HG03103 (cell line): ENCODE measurements at regions not wholly inside any gene's neighbourhood (a gene's known extent, or its start where the extent isn't known, plus 50 kb on each side); places are given as distances from the start of the nearest gene placed in this dataset.

Experiments
- ATAC-seq: cut with Tn5 transposase; IDR thresholded peaks from one replicate; pipeline ENCODE4 v1.9.1; 2021; ENCODE audit warnings: low read depth; ENCODE audit not compliant: unreplicated experiment

DNA sequence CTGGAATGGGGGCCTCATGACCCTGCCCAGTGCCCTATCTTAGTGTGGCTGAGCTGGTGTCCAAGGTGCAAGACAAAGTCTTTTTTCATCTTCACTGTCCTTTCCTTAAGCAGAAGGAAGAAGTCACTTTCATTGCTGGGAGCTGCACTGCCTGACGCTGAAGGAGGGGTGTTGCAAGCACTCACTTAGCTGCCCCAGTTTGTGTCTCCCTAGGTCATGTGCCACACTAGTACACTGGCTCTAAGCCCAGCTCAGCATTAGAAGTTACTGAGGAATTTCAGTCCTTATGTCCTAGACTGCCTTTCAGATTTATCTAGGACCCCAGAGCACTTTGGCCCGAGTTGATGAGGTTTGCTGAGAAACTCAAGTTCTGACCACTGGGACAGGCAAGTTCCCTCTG, 952.0 kb upstream of the USP15 start:
- no peak for ATAC-seq

DNA sequence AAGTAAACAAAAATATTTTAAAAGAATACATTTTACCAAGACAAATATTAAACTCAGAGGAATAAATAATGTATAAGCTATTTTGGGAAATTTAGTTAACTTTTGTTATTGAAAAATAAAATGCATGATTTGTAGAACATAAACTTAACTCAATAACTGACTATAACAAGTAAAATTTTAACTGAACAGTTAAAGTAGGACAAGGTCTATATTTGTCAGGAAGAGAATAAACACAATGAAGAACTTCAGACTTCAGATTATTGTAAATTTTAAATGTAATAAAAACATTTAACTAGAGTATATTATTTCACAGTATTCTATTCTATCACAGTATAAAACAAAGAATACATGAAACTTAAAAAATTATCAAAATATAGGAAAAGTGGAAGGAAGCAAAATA, 948.8 kb upstream of the USP15 start:
- ATAC-seq = no peak

DNA sequence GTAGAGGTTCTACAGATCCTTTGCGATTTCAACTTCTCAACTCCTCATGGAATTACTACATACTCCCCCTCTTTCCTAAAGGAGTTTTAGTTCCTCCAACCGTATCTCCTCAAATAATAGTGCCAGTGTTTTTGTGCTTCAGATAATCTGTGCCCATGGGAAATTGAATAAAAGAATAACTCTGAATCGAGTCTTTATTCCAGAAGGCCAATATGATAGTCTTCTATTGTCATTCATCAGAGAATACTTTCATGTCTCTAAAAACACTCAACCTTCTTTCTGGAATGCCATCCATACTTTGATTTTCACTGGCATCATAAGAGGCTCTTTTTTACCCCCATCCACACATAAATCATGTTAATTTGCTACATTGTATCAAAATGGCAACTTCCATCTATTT, 911.3 kb upstream of the USP15 start:
- ATAC-seq = no peak

DNA sequence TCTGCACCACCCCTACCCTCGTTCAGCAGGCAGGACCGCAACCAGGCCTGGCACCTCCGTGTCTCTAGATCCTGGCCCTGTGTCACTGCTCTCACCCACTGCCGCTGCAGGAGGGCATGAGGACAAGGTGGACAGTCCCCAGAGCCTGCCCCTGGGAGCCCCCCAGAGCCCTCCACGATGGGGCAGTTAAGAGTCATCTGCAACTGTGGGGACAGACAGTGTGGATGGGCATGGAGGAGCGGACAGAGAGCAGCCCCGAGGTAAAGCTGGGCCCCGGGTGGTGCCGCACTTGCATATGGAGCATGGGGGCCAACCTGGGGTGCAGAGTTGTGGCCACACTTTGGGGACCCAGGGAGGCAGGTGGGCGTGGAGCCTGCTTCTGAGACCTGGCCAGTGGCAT, 905.1 kb upstream of the USP15 start:
- ATAC-seq = no peak

DNA sequence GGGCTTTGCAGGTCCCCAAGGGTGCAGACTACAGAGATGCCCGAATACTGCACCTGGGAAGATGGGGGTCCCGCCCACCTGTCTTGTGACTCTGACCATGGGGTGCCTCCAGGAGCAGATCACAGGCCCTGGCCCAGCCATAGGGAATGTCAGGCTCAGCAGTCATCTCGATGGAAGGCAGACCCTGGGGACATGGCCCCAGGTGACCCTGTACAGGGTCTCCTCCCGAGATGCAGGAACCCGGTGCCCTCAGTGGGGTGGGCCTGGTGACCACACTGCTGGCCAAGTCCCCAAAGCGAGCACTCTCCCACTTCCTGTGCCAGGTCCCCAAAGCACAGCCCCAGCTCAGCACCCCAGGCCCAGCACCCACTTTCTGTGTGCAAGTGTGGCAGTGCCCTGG, 903.7 kb upstream of the USP15 start:
- no peak for ATAC-seq

DNA sequence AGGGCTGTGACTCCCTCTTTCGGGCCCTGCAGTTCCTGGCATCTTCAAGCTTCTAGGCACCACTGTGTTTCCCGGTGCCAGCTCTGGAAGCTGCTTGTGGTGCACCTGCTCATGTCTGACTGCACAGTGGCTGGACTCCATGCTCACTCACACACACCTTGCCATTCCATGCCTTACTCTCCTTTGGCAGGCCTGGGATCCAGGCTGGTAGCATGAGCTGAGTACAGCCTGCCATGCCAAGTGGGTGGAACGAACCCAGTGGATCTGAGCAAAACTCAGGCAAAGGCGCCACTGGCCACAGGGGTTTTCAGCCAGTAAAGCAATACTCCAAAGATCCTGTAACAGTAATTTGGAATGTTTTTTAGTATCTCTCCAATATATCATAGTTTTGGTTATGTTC, 902.7 kb upstream of the USP15 start:
- ATAC-seq = no peak

DNA sequence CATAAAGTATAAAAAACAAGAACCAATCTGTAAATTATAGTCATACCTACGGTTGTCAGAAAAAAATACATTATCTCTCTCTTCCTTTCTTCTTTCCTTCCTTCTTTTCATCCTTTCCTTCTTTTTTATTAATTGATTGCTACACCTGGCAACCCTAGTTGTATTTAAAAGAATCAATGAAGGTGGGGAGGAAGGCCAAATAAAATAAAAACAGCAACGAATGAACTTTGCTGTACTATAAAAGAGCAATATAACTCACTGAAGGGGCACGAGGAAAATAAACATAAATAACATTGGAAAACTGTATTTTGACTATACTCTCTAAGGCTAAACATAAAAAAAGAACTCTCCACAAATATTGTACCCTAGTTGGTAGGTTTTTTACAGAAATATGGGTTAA, 898.2 kb upstream of the USP15 start:
- no peak for ATAC-seq

DNA sequence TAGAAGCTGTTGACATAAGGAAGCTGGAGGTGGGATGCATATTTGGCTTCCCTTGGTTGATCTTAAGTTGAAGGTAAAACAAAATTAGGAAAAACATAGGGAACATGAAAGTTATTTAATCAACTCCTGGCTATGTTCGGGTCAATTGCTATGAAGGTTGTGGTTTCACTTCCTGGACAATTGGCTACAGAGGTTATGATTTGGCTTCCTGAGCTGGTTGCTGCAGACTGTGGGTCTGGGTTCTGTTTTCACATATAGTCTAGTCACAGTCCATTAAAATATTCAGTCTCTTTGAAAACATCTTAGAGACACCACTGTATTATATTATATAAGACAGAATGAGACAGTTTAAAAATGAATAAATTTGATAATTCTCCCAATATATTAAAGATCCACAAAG, 895.2 kb upstream of the USP15 start:
- ATAC-seq = no peak

DNA sequence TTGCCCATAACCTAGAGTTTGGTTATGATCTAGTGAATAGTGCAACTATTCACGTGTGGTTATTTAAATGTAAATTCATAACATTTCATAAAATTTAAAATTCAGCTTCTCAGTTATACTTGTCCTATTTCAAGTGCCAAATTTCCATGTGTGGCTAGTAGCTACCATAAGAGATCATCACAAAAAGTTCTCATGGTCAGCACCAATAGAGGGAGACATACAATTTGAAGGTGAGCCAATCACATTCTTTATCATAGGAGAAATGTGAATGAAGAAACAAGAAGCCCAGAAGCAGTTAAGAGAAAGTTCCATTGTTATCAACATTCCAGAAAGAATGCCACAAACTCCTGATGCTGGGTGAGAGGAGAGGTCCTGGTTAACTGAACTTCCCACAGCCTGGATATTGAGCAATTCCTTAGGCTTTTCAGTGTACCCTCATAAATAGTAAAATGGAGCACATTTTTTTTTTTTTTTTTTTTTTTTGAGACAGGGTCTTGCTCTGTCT, 892.9 kb upstream of the USP15 start:
- ATAC-seq = no peak

DNA sequence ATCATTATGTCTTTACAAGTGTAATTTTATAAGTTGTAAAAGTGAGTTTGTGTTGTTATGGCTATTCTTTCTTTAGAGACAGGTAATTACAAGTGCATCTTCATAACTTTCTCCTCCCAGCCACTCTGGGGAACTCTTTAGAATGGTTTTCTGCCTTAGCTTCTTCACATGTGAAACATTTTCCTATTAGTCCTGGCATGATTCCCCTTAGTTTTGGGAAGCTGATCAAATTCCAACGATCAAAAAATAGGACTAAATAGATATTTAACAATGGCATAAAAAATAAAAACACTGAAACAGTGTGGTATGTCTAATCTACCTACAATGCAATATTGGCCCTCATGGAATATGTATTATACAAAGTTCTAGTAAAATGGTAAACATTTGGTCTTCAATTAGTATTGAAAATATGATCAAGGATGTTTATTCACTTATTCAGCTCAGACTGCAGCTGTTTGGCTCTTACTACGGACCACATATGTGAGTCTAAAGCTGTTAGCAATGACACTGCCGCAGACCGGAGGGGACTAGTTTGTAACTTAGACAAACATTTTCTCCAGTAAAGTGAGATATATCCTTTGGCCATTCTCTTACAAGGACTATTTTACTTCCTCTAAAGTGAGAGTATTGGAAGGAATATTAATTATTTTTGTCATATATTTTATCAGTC, 890.8 kb upstream of the USP15 start:
- no peak for ATAC-seq

DNA sequence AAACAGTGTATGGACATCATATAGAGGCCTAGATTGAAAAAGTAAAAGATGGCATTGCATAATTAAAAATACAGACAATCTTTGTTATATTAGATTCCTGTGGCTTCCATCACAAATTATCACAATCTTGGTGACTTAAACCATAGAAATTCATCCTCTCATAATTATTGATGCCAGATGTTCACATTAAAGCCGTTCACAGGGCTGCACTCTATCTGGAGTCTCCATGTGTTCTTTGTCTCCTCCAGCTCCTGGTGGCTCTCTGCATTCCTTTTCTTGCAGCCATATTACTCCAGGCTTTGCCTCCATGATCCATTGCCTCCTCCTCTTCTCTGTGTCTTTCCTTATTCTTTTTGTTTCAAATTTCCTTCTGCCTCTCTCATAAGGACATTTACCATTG, 875.7 kb upstream of the USP15 start:
- ATAC-seq = no peak

DNA sequence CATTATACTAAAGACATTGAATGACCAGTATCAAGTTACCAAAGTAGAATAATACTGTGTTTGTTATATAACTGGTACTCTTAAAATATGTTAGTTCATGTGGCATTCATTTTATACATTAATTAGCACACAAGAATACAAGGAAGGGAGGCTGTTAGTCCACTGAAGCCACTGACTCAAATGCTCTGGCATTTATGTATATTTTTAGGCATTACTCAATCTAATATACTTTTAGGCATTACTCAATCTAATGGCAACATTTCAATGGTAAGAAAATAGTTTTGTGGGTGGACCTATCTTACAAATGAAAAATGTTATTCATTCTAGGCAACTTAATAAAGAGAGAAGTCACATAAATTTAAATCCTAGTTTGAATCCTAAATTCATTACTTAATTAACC, 874.4 kb upstream of the USP15 start:
- no peak for ATAC-seq

DNA sequence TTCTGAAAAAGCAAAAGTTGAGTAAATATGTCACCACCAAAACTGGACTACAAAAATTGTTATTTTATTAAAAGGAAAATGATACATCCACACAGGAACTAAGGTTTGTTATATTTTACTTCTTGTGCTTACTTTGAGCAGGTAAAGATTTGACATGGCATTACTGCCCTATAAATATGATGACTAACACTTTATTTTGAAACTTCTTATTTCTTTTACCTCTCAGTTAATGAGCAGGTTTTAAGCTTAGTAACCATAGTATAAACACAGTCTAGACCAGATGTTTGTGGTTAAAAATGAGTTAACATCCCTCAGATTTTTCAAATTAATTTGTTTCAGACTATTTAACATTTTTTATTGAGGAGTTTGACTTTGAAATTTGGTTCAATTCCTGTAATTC, 862.5 kb upstream of the USP15 start:
- ATAC-seq = no peak

DNA sequence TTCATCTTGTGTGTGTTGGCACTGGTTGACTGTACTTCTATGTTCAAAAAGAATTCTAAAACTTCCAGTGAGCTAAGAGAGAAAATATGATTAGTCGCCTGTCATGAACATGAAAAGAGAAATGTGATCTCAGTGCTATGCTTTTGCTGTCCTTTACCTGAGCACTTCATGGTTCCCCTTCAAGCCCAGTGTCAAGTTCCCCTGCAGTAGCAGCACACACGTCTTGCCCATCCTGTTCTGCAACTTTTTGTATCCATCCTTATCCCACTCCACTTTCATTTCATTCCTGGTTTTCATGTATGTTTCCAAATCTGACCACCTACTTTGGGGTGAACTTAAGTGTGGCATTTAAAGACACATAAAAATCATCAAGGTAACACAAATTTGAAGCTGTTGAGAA, 848.0 kb upstream of the USP15 start:
- ATAC-seq = no peak

DNA sequence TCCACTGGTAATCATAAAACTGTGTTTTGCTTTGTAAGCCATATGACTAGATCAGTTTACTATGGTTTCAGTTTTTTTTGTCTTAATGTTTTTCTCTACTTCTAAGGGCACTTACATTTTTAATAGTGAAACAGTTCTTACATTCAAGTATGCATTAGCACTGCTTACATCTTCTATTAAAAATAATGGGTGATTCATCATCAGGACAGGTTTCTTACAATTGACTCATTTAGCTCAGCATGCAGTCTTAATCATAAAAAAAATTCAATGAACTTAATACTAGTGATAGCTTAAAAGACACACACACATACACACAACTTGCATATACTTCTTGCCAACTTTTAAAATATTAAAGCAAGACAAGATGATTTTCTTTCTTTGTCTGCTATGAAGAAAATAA, 845.7 kb upstream of the USP15 start:
- ATAC-seq = no peak

DNA sequence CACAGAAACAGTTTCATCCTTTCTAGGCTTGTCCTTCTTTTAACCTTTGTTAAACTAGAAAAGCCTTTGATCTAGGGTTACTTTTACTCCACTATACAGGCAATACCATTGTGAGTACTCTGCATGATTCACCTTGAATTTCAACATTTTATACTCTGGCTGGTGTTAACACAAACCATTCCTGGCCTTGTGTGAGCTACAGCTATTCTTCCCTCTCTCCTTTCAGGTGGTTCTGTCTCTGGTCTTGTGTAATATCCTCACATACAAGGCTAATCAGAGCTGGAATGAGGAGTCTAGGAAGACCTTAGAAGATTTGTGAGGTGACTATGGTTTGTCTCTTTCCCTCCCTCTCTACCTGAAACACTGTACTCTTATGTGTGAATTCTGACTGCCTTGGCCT, 837.4 kb upstream of the USP15 start:
- ATAC-seq = no peak

DNA sequence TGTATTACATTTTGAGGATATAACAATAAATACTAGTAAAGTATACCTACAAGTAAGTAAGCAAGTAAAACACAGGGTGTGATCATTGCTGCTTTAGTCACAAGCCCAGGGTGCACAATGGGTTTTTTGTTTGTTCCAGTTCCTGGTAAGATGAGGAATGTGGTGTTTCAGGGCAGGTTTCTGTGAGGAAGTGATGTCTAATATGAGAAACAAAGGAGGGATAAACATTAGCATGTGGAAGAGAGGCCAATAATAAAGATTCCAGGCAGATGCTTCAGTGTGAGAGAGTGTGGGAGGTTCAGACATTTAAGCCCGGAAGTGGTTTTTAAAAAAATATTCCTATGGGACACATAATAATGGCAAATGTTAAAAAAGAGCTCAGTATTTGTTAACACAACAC, 808.1 kb upstream of the USP15 start:
- ATAC-seq = no peak

DNA sequence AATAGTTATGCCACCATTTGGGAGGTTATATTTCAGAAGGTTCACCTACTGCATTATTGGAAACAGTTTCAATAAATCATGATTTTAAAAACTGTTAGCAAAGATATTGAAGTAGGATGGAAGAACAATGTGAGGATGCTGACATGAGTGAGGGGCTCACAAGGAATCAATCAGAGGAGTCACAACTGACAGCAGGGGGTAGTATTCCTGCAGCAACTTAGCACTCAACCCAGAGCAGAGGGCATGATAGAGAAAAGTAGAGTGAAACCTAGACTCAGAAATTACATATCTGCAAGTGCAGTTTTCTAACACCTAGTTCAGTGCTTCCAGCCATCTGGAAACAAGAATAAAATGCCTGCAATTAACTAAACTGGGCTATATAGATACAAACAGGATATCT, 772.5 kb upstream of the USP15 start:
- no peak for ATAC-seq

DNA sequence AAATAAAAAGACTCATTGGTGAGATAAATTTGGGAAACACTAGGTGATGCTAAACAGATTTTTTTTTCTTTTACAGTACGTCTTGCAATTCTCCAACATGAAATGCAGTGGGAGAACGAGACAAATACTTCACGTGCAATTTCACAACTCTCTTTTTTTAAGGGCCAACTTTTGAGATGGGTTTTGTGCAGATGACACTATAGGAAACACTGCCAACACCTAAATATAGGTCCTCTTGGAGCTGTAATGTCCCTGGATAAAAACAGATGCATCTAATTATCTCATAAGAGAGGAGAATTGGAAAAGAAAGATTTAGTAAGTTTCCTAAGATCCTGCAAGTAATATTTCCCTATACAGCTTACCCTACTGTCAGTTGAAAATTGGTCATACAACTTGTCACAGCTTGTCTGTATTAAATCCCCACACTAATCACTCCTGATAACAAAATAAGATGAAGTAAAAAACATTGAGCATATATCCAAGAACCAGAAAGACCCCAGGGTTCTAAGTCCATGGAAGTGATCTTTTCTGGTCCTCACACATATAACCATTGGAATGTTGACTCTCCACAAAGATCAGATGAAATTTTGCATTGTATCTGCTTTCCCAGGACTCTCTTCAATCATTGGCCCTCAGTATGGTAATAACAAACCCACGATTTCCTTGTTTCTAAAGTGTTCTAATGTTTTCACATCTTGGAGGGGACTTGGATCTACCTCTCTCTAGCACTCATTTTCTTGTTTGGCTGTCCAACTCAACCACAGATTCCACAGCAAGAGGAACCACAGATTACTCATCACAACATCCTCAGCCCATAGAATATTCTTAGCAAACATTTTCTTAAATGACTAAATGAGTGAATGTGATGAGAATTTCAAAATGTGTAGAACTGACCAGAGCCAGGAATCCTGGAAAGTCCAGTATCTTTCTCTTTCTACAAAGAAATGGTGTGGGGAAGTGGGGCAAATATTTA, 769.4 kb upstream of the USP15 start:
- no peak for ATAC-seq

DNA sequence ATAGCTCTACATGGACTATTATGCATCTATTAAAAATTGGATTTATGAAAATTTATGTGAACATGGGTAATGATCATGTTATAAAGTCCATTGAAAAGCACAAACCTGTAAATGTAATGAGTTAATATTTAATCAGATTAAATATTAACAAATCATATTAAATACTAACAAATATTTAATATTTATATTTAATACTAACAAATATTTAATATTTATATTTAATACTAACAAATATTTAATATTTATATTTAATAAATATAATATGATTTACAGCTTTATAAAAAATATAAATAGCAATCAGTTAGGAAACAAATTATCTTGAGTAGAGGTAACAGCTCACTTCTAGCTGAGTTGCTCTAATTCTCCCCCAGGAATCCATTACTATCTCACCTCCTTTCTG, 758.0 kb upstream of the USP15 start:
- ATAC-seq = no peak

DNA sequence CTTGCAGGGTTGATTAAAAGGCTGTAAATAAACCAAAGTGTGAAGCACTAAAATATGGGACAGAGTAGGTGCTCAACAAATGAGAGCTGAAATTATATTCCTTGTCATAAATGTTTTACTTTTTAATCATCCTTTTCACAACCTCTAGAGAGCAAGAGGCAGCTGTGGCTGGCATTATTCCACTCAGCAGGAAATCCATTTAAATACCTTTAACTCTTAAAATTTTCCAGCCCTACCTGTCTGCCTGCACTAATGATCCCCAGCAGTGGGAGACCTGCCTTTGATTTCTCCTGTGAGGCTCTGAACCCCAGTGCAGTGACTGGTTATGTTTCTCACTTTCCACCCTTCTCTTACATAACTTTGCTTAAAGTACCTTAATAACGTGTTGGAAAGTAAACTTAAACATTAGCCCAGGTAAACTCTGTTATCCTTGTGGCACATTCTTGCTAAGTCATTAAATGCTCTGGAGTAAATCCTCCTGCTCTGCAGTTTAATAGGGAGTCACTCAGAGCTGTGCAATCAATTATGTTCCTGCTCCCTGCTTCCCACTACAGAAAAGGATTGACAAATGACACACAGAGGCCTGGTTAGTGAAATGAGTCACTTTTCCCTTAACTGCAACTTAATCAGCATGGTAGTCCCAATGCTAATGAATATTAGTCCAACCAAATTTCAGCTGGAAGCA, 755.7 kb upstream of the USP15 start:
- no peak for ATAC-seq
